ENCODE measurements at regions not wholly inside any gene's neighbourhood (a gene's known extent, or its start where the extent isn't known, plus 50 kb on each side); places are given as distances from the start of the nearest gene placed in this dataset.
A peak's percentile ranks its signal among the peaks of the same experiment; 100 is the strongest.

GRCh38 chrX:145178268-145178667 lies 69.0 kb upstream of the SPANXN1 start:
- DNase-seq, result no peak

DNA sequence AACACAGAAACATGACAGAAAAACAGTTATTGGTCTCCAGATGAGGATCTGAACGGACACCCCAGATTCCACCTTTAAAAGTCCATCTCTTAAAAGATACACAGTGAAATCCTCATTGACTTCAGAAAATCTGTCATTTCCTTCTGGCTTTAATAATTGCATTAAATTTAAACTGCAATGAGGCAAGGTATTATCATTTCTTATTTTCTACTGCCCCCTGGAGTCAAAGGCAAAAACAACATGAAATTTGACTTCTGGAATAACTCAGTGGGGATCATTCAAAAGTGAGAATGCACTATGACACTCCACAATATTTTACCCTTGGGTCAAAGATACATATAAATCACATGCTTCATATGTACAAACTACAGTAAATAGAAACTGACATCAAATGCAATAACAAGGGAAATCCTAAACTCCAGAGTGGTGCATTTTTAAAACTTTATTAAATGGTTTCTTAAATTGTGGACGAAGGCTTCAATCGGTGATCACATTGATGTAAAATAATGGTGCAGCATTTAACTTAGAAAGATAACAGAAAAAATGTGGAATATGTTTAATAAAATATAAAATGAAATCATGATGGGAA lies 56.4 kb upstream of the SPANXN1 start:
- DNase-seq, result peak; percentile 0
